Ecto neural progenitor cell (in vitro differentiated cells): ENCODE measurements at regions not wholly inside any gene's neighbourhood (a gene's known extent, or its start where the extent isn't known, plus 50 kb on each side); places are given as distances from the start of the nearest gene placed in this dataset.
"Not testable (repeated sequence)": the region's sequence is repeated elsewhere in the genome, so short reads cannot be mapped to it uniquely, and the experiment has no call there.

Source experiments
- DNase-seq: peaks from one replicate; pipeline ENCODE4 v3.0.0-alpha.2; 2018; ENCODE audit warnings: low spot score

DNA sequence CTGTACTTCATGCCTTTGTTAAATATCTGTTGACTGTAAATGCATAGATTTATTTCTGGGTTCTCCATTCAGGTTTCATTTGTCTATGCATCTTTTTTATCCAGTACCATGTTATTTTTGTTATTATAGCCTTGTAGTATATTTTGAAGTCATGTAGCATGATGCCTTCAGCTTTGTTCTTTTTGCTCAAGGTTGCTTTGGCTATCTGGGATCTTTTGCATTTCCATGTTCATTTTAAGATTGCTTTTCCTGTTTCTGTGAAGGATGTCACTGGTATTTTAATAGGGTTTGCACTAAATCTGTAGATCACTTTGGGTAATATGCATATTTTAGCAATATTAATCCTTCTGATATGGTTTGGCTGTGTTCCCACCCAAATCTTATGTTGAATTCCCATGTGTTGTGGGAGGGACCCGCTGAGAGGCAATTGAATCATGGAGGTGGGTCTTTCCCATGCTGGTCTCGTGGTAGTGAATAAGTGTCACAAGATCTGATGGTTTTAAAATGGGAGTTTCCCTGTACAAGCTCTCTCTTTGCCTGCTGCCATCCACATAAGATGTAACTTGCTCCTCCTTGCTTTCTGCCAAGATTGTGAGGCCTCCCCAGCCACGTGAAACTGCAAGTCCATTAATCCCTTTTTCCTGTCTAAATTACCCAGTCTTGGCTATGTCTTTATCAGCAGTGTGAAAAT lies 302.8 kb upstream of the SEMA3C start:
- DNase-seq: no peak

DNA sequence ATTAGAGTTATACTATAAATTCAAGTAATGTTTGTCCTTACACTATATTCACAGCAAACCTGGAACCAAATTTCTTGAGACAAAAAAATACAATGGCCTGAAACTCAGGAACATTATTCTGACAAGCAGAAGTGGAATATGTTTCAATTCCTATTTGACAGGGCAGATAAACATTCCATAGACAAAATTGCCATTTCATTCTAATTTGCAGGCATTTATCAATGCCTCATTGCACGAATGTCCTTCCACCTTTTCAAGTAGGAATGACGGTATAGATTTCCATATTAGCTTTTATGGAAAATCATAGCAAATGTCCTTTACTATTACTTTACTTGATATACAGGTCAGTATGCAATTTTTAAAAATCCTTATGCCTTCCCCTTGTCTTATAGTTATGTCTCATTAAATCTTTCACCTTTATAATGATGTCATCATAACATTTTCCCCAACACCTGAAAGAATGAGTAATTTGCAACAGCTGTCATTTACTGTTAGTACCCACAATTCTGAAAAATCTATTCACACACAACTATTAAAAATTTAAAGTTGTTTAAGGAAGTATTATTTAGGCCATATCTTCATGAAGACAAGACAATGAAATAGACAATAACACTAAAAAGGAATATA lies 299.7 kb upstream of the SEMA3C start:
- DNase-seq: no peak

DNA sequence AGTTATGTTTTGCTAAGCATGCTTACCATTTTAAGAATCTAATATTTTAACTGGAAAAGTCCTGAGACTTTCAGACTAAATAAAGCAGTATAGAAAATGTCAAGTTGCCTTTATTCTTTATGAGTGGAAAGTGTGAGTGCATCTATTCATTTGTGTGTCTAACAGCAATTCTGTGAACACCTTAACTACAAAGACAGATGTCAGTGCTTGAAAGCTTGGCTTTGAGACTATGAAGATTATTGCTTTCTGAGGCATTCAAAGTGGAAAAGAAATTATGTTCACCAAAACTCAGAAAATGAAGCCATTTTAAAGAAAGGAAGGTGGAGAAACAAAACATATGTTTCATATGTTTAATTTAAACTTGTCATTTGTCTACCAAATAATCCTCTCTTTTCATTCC lies 294.5 kb upstream of the SEMA3C start:
- DNase-seq: no peak

DNA sequence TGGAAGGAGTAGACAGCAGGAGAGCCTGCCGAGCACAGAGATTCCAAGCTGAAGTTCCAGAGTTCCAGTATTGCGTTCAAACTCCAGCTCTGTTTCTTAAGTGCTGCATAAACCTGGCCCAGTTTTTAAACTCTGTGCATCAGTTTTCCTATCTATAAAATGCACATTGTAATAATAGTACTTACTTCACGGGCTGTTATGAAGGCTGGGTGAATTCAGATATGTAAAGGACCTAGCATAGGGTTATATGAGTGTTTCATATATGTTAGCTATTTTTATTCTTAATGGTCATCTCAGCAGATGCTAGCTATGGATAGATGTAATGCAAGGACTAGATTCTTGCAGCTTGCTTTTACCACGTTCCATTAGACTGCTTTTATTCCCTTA lies 293.1 kb upstream of the SEMA3C start:
- no peak for DNase-seq

DNA sequence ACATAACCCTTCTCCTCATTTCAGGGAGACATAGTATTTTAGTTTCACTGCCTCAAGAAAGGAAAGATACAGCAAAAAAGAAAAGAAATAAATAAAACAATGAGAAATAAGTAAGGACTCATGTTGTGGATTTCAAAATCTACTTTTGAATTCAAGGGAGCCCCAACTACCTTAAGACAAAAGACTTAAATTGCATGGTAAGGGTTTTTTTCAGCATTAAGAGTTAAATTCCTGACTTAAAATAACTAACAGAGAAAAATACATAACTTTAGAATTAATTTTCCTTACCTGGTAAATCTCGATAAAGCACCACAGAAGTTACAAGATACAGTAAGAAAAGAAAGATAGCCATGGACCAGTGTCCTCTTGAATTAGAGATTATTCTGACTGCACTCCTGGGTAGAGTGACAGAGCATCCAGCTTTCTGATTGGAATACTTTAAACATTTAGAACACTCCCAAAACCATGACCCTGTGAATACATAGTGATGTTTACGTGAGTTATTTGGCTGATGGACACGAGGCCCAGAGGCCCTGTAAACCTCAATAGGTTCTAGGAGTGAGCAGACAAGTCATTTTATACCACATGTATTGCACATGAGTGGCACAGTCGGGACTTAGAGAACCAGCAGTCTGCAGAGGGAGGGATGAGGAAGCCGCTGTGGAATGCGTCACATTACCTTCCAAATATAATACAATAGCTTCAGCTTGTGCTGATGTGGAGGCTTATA lies 292.5 kb upstream of the SEMA3C start:
- DNase-seq: no peak

DNA sequence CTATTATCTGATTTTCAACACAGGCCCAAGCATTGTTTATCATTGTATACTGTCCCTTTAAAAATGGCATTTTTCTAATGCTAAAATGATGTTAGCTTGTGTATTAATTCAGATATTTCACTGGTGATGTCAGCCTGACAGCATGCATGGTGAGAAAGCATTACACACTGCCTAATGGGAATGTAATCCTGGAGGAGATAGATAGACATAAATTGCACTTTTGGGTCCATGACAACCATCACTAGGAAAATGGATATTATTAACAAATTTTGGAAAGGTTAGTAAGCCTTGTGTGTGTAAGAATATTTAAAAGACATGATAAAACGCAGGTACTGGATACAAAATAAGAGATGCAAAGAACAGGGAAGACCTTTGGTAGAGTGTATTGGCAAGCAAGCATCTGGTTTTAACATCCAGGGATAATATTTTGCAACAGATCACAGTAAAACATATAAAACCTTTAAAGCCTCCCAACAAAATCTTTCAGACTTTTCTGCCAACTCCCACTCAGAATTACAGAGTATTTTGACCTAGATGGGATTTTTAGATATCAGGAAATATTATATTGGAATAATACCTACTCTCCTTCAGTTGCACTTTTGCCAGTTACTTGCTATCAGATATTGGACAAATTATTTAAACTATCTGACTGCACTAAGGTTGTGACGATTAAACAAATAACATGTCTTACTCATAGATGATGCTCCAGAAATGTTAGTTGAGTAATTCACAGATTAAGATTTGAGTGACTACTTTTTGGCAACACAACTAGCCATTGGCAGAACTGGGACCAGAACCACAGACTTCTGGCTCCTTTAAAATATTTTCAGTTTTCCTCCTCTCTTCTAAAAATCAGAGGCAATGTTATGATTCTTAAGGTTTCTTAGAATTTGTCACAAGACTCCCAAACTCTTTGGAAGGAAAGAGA lies 291.6 kb upstream of the SEMA3C start:
- no peak for DNase-seq

DNA sequence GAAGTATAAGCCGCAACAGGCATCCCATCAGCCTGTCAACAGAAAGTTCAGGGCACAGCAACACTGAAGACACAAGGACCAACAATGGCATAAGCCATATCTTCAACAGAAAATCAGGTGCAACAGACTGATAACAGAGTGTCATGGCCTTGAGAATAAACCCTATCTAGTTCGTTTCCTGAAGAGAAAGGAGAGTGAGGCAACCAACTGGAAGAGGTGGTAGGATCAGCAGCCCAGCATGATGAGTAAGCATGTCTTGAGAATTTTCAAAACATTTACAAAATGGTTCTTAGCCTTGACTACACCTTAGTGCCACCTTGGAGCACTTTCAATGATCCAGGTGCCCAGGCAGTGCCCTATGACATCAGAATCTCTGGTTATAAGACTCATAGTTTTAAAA lies 290.2 kb upstream of the SEMA3C start:
- no peak for DNase-seq

DNA sequence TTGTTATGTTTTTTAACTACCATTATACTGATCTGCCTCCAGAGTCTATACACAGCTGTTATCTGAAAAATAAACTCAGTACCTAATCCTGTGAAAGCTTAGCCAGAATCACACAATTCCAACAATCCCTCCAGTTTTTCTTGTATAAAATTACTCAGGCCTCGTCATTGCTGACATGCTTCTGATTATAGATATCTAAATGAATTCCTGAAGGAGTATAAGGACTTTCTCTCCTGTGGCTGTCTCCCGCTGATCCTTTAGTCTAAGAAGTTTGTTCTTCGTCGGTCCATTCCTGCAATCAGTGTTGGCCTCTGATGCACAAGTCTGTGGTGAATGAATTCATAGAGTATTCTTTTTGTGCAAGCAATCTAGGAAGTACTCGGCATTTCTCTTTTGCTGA lies 288.9 kb upstream of the SEMA3C start:
- DNase-seq: no peak

DNA sequence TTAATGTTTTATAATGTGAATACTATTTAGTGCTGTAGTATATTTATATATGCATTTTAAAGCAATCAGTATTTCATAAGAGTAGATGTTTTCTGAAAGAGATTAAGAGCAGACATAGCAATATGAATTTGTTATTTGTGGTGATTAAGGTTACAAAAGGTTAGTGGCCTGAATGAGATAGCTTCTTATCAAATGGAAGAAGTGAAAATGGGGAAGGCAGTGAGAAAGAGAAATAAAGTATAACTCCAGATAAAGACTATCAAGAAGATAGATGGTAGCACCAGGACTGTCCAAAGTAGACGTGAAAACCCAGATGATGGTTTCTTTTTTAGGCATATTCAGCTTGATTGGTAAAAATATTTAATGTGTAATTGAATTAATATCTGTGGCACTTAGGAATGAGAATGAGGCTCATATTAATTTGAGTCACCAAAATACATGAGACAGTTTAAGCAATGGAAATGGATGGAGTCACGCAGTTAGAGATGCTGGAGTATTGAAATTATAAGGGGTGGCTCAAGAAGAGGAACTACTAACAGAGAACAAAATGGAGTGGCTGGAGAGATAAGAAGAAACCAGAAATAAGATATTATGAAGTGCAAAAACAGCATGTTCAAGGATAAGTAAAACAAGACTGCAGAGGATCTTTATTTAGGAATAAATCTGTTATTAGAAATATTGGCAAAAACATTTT lies 288.0 kb upstream of the SEMA3C start:
- DNase-seq: no peak

DNA sequence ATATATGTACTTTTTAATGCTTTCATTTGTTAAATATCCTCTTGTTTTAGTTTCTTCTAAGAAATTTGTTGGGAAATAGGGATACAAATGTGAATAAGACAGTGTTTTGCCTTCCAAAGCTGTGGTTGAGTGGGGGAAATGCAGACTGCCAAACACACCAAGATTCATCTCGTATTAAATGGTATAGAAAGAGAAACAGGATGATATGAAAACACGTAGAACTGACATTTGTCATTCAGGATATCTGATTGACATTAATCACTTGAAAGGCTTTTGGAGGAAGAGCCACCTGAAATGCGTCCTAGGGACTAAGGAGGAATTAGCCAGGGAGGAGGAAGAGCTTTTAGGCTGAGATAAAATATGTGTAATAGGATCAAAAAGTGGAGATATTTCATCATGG lies 287.4 kb upstream of the SEMA3C start:
- DNase-seq: no peak

DNA sequence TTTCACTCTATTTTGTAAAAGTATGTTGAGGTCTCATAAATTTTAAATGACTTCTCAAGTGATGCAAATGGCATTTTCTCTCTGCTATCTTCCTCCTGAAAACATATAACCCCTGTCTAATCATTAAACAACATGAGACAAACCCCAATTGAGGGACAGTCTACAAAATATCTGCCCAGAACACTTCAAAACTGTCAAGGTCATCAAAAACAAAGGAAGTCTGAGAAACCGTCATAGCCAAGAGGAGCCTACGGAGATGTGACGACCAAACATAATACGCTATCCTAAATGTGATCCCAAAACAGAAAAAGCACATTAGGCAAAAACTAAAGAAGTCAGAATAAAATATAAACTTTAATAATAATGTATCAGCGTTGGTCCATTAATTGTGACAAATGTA lies 282.3 kb upstream of the SEMA3C start:
- no peak for DNase-seq

DNA sequence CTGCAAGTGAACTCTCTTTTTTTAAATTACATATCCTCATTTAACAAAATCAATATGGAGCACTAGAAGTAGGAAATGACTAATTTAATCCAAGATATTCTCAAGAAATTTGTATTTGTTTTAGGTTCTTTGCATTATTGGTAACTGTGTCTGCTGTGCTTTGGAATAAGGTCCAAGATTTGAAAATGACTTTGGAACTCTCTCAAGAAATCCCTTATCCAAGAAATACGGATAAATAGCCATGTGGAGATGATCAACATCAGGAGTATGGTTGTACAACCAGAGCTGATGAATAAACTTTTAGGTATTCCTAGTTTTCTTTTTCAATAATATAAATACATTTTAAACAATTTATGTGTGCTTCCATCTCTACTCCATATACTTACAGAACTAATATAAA lies 279.9 kb upstream of the SEMA3C start:
- no peak for DNase-seq

DNA sequence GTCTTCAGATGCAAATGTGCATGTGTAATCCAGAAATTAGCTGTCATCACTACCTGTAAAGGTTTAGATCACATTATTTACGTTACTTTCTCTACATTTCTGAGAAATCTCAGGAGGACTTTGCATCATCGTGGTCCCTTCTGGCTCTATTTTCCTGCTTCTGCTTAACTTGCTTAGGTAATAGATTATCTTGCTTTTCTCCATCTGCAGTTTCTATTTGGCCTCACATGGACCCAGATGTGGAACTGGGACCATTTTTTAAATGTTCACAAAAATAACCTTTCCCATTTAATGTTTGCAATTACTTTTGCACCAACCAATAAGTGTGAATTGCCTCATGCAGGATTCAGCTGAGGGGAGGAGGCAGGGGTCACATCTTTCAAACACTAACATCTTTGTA lies 278.4 kb upstream of the SEMA3C start:
- DNase-seq: no peak

DNA sequence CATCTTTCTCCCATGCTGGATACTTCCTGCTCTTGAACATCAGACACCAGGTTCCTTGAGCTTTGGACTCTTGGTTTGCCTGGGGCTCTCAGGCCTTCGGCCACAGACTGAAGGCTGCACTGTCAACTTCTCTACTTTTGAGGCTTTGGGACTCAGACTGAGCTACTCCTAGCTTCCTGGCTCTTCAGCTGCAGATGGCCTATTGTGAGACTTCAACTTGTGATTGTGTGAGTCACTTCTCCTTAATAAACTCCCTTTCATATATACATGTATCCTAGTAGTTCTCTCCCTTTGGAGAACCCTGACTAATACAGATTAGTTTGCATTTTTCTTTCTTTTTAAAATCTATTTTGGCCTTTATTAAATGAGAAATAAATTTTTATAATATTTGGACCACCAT lies 276.2 kb upstream of the SEMA3C start:
- no peak for DNase-seq

DNA sequence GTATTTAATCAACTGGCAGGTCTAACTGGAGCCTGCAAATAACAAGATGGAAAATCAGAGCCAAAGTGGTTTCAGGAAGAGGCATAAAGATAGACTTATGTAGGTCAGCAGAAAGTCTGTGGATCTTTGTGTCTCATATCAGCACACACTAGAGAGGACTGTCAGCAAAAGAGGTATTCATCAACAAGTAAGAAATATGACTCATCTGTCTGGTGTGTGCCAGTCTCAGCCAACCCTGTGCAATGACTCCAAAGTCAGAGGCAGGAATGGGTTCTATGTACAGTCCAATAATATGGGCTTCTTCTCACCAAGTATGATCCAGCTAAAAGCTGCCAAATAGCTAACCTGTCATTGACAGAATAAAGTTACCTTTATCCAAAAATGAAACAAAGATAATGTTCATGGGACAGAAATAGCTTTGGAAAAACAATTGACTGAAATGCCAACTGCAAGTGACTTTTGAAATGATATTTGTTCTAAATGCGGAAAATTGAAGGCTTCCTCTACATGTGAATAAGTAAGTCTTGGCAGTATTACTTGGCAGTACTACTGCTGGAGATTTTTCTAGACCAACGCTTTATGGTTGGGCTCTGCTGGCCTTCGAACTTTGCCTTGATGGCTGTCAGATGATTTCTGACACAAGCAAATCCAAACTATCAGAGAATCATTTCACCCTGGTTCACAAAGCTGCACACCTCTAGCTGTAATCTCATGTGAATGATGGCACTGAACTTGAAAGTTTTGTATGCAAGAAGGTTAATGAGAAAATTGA lies 272.3 kb upstream of the SEMA3C start:
- DNase-seq: no peak

DNA sequence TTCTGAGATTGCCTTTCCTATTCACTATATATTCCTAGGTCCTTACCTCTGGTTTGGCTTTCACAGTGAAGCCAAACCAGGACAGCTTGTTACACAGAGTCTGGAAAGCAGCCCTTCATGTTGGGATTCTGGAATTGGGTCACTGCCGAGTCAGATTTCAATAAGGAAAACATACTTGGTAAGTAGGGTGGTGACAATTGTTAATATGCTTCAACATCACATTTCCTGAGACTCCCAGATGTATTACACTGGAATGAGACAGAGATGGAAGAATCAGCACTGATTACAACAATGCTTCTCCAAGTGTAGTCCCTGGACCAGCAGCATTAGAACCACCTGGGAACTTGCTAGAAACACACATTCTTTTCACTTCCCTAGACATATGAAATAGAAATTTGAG lies 268.9 kb upstream of the SEMA3C start:
- no peak for DNase-seq

DNA sequence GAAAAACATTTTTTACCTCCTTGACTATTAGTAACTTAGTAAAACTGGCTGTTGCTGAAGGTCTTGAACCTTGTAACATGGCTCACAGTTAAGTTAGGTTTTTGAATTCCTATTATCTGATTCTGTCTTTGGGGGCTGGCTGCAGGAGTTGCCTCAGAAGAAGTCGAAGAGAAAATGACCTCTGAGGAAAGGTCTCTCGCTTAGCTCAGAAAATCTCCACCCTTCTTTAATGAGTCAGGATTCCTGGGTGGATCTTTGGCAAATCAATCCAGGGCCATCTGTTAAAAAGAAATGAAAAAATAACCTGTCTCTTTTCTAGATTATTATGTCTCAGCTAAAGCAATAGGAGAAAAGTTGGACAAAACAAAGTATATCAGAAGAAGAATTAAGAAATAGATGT lies 267.8 kb upstream of the SEMA3C start:
- DNase-seq: no peak

DNA sequence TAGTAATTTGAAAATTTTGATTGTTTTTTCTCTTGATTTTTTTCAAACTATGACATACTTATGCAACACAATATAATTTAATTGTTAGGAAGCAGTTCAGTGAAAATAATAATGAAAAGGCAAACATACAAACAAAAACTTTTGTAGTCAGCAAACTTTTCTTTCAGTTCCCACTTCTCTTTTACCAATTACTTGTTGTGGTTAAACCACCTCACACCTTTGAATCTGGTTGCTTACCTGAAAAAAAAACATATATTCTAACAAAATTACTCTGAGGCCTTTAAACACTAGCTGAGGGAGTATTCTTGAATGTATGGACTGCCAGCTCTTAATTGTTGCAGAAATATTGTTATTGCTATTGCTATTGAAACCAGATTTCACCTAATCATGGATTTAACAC lies 266.2 kb upstream of the SEMA3C start:
- DNase-seq: no peak

DNA sequence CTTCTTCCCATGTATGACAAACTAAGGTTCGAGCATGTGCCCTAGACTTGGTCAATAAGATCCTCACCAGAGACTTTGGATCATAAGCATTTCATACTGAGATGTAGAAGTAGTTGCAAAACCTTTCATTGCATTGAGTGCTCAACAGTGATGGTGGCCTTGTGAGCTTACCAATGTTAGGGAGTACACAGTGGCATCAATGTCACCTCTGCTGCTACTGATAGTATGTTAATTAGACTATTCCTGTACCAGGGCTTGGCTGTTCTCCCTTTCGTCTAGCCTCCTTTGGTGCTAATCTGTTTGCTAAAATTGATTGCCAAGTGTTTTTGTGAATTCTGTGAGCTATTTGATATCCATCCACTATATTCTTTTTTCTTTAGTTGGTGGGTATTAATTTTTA lies 264.5 kb upstream of the SEMA3C start:
- no peak for DNase-seq

DNA sequence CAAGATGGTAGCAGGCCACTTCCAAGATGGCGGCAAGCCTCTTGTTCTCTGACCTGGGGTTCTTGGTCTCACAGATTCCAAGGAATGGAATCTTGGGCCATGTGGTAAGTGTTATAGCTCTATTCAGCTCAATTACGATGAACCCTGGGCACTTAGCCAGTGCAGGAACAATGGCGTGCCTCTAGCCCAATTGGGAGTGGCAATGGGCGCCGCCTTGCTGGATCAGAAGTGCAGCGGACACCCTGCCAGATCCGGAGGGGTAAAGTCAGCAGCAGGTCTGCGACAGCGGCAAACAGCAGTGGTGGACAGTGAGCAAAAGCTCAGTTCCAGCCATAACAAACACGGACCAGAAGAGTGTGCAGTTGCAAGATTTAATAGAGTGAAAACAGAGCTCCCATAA lies 263.2 kb upstream of the SEMA3C start:
- not testable (repeated sequence) for DNase-seq

DNA sequence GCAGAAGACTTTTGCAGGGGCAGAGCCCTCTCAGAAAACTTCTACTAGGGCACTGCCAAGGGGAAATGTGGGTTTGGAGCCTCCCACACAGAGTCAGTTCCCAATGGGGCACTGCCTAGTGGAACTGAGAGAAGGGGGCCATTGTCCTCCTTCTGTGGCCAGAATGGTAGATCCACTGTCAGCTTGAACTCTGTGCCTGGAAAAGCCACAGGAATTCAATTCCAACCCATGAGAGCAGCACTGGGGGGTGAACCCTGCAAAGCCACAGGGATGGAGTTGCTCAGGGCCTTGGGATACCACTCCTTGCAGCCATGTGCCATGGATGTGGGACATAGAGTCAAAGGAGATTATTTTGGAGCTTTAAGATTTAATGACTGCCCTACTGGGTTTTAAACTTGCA lies 262.2 kb upstream of the SEMA3C start:
- no peak for DNase-seq
